Hepatocyte (in vitro differentiated cells): ENCODE measurements at regions not wholly inside any gene's neighbourhood (a gene's known extent, or its start where the extent isn't known, plus 50 kb on each side); places are given as distances from the start of the nearest gene placed in this dataset.

Source experiments
- CTCF ChIP-seq: fragments of 200-600 bp; sonication (generic); IDR thresholded peaks from 2 replicates; pipeline ENCODE4 v1.5.1; 2016; ENCODE audit warnings: antibody characterized with exemption, mild to moderate bottlenecking; ENCODE audit not compliant: poor library complexity
- EZH2 ChIP-seq: fragments of 200-600 bp; sonication (generic); IDR thresholded peaks from 2 replicates; pipeline ENCODE4 v1.6.1; 2016; ENCODE audit warnings: antibody characterized with exemption, mild to moderate bottlenecking, borderline replicate concordance
- EZH2phosphoT487 ChIP-seq: fragments of 200-600 bp; sonication (generic); IDR thresholded peaks from one replicate; pipeline ENCODE4 v1.6.1; 2018; ENCODE audit warnings: antibody characterized with exemption, mild to moderate bottlenecking, low read depth, moderate library complexity; ENCODE audit not compliant: unreplicated experiment, severe bottlenecking

- TF ChIP-seq EZH2phosphoT487 (no peak), CTCF (no peak), EZH2 (no peak)
These were observed 631.2 kb upstream of the SOX11 start for GRCh38 chr2:5060956-5061355.
